K562 (cell line): ENCODE measurements at regions not wholly inside any gene's neighbourhood (a gene's known extent, or its start where the extent isn't known, plus 50 kb on each side); places are given as distances from the start of the nearest gene placed in this dataset.

Experiments
- ATAC-seq: fragments of 200-7000 bp; cut with Tn5 transposase; 3 replicates; pipeline ENCODE4 v1.9.1; 2020; ENCODE audit warnings: moderate library complexity
- BruUV-seq: library from RNA; stranded (reverse); fragments of 400-500 nt; replicated peaks from 2 replicates; lab custom pipeline; 2021; lab: Mats Ljungman, UMichigan
- CTCF ChIA-PET: fragments of 300-600 bp; formaldehyde crosslinking; extraction: SDS; loops from one replicate; lab custom pipeline; 2021; ENCODE audit warnings: low intra/inter-chr PET ratio; lab: Yijun Ruan, JAX
- POLR2A ChIA-PET: fragments of 300-600, 350-650 bp; sonication (Branson Sonifier 250); formaldehyde crosslinking; extraction: SDS; loops from one replicate; lab custom pipeline; 2021; ENCODE audit warnings: antibody characterized with exemption, inconsistent platforms; lab: Yijun Ruan, JAX
- DNase-seq, 4 experiments: peaks; one replicate each; pipeline versions ENCODE4 v3.0.0 to v3.0.0-alpha.2; 2011 to 2018; ENCODE audit warnings: low spot score in 3 of 4, mixed read lengths in 3 of 4; ENCODE audit errors: extremely low read depth in 1 of 4
- FAIRE-seq: peaks from 2 replicates; lab custom pipeline; 2011; peaks lifted over from hg19 to GRCh38; lab: Jason Lieb, UNC
- H2AFZ ChIP-seq: 2 replicates; pipeline ENCODE4 v1.6.0; 2011; ENCODE audit warnings: low read depth, low read length, control low read depth, inconsistent platforms
- H3K27ac ChIP-seq: fragments of 200-600 bp; 3 replicates; pipeline ENCODE4 v1.8.0; 2011; ENCODE audit warnings: low read depth, mild to moderate bottlenecking, control low read depth, inconsistent platforms, low read length, moderate library complexity, mixed read lengths; ENCODE audit errors: extremely low read depth
- H3K27me3 ChIP-seq, 2 experiments: fragments of 300-600 bp in 1 of 2; 2 replicates in 1 of 2; 3 replicates in 1 of 2; pipeline versions ENCODE4 v1.6.0 to v1.8.0; 2011; ENCODE audit warnings: inconsistent platforms in 2 of 2, low read length in 2 of 2, mild to moderate bottlenecking in 1 of 2, mixed read lengths in 1 of 2, moderate library complexity in 1 of 2; ENCODE audit not compliant: control insufficient read depth in 2 of 2, insufficient read depth in 2 of 2
- H3K36me3 ChIP-seq: fragments of 300-600 bp; 3 replicates; pipeline ENCODE4 v1.8.0; 2011; ENCODE audit warnings: mild to moderate bottlenecking, low read length, inconsistent platforms; ENCODE audit not compliant: control insufficient read depth, insufficient read depth
- H3K4me1 ChIP-seq, 2 experiments: fragments of 200-600 bp in 1 of 2; replicated peaks in 1 of 2; 2 replicates in 1 of 2; 3 replicates in 1 of 2; pipeline versions ENCODE4 v1.5.1 to v1.8.0; 2011; ENCODE audit warnings: inconsistent platforms in 2 of 2, low read length in 2 of 2, mild to moderate bottlenecking in 1 of 2, mixed read lengths in 1 of 2, moderate library complexity in 1 of 2; ENCODE audit not compliant: control insufficient read depth in 2 of 2, insufficient read depth in 2 of 2
- H3K4me2 ChIP-seq: 2 replicates; pipeline ENCODE4 v1.6.1; 2011; ENCODE audit warnings: low read length, control low read depth, inconsistent platforms, mixed read lengths; ENCODE audit not compliant: insufficient read depth
- H3K4me3 ChIP-seq: fragments of 200-600 bp; sonication (generic), shearing (Covaris generic); 2 replicates; pipeline ENCODE4 v1.5.1; 2016; ENCODE audit warnings: control low read depth, inconsistent platforms
- H3K79me2 ChIP-seq: fragments of 200-600 bp; 3 replicates; pipeline ENCODE4 v1.8.0; 2011; ENCODE audit warnings: low read length, inconsistent platforms; ENCODE audit not compliant: control insufficient read depth, insufficient read depth
- H3K9ac ChIP-seq, 2 experiments: 2 replicates each; pipeline versions ENCODE4 v1.6.0 to v1.6.1; 2011; ENCODE audit warnings: low read depth in 2 of 2, low read length in 2 of 2, control low read depth in 1 of 2, inconsistent platforms in 1 of 2, mild to moderate bottlenecking in 1 of 2, mixed read lengths in 1 of 2; ENCODE audit not compliant: insufficient read depth in 1 of 2
- H3K9me1 ChIP-seq: one replicate; pipeline ENCODE4 v1.6.0; 2011; ENCODE audit warnings: inconsistent platforms, mild to moderate bottlenecking, low read length, moderate library complexity; ENCODE audit not compliant: control insufficient read depth, insufficient read depth
- H3K9me3 ChIP-seq: replicated peaks from 2 replicates; pipeline ENCODE4 v1.5.1; 2011; ENCODE audit warnings: low read depth, low read length, inconsistent platforms; ENCODE audit not compliant: control insufficient read depth, insufficient read depth
- H4K20me1 ChIP-seq: replicated peaks from 2 replicates; pipeline ENCODE4 v1.6.1; 2011; ENCODE audit warnings: low read length, inconsistent platforms, mixed read lengths; ENCODE audit not compliant: control insufficient read depth, insufficient read depth
- PURB ChIP-seq: sonication (generic); formaldehyde crosslinking; IDR thresholded peaks from 2 replicates; pipeline ENCODE4 v1.9.0; 2021; ENCODE audit warnings: low read depth, mild to moderate bottlenecking, missing genetic modification reagents
- SNAPC5 ChIP-seq: fragments of 250-450 bp; sonication (Bioruptor Pico); IDR thresholded peaks from 2 replicates; pipeline ENCODE4 v1.8.0; 2021; ENCODE audit warnings: moderate library complexity, mild to moderate bottlenecking, inconsistent platforms
- TCF7L2 ChIP-seq: fragments of 150-350 bp; IDR thresholded peaks from 2 replicates; pipeline ENCODE4 v1.6.1; 2016; ENCODE audit warnings: low read depth, mild to moderate bottlenecking, low read length, moderate library complexity
- TRIM24 ChIP-seq, 2 experiments: fragments of 450-650 bp; IDR thresholded peaks; 2 replicates each; pipeline ENCODE4 v1.6.1; 2016
- ZBED1 ChIP-seq: IDR thresholded peaks from 2 replicates; pipeline ENCODE4 v1.6.1; 2014
- WGBS: fragments of 100-300 bp; shearing (Covaris generic); methylation state at CpG from one replicate; pipeline ENCODE4 v1.1.6; 2016; ENCODE audit warnings: low coverage, mixed read lengths; ENCODE audit not compliant: insufficient coverage; ENCODE audit errors: missing lambda C conversion rate; 5-methylcytosine and 5-hydroxymethylcytosine counted together
- in situ Hi-C: fragments of 300-500 bp; cut with MboI; formaldehyde crosslinking; loops from 4 replicates; pipeline ENCODE4 v1.15.0; 2018; ENCODE audit warnings: inconsistent platforms, mixed read lengths
- intact Hi-C: fragments of 100-400 bp; cut with micrococcal nuclease; formaldehyde crosslinking; loops from 2 replicates; pipeline ENCODE4 v1.14.2; 2022

GRCh38 chr3:177491296-177492032 is 294.2 kb upstream of the TBL1XR1 start (continued):
- TF ChIP-seq ZBED1 = no peak

GRCh38 chr3:177493091-177493490 is 295.8 kb upstream of the TBL1XR1 start:
- TF ChIP-seq PURB (CRISPR knock-in tag) (no peak), TCF7L2 (no peak), TRIM24 (IDR thresholded peaks at IDR 0.05) (no peak), SNAPC5 (CRISPR knock-in tag) (no peak)
- intact Hi-C loops = no loop called here
- no TSS peak for BruUV-seq
- ATAC-seq (no peak), FAIRE-seq (no peak), DNase-seq (no peak)
- POLR2A ChIA-PET = no interaction called here
- CTCF ChIA-PET = no interaction called here
- Histone ChIP-seq H3K27ac (no peak overlapping the region), H2AFZ (no peak overlapping the region), H3K4me3 (no peak overlapping the region), H3K9me3 (no peaks in the 10 kb centered on the region), H4K20me1 (no peaks in the 10 kb centered on the region), H3K36me3 (no peaks in the 10 kb centered on the region), H3K9ac (no peak overlapping the region), H3K4me2 (no peak overlapping the region), H3K9me1 (no peaks in the 10 kb centered on the region), H3K79me2 (no peaks in the 10 kb centered on the region), H3K4me1 (no peaks in the 10 kb centered on the region), H3K27me3 (peaks cover 0 to 13% of the 10 kb centered on the region in 2 experiments; a peak in 1 of 5 replicates)
- WGBS = 5% methylated on average over 2 of the region's 2 CpGs
- in situ Hi-C loops = no loop called here
